ENCODE measurements at regions not wholly inside any gene's neighbourhood (a gene's known extent, or its start where the extent isn't known, plus 50 kb on each side); places are given as distances from the start of the nearest gene placed in this dataset.

- FAIRE-seq = no peak
- H3K9me1 ChIP-seq (replicated peaks; ENCODE audit: control insufficient read depth, extremely low read depth, insufficient read depth, low read length) = no peaks in the 10 kb centered on the region
- H3K9me3 ChIP-seq (replicated peaks; ENCODE audit: control insufficient read depth, insufficient read depth, low read length) = no peaks in the 10 kb centered on the region
- DNase-seq (ENCODE audit: low read depth, low spot score) = no peak
- no peak overlapping the region for H3K27ac ChIP-seq (ENCODE audit: insufficient read depth, low read depth, low read length)
- no peak overlapping the region for H3K4me2 ChIP-seq (ENCODE audit: insufficient read depth, low read length)
- TF ChIP-seq EZH2 (IDR thresholded peaks at IDR 0.05; ENCODE audit: borderline replicate concordance, low read depth, low read length, severe bottlenecking) = no peak
- TF ChIP-seq CTCF (IDR thresholded peaks at IDR 0.05; ENCODE audit: extremely low read depth in 1 of 2, insufficient read depth in 1 of 2, low read depth in 1 of 2, low read length in 2 of 2) = no peak
- TF ChIP-seq FOS (IDR thresholded peaks at IDR 0.05; ENCODE audit: borderline replicate concordance, insufficient read depth, low read length) = no peak
- no peak for TF ChIP-seq GATA2 (IDR thresholded peaks at IDR 0.05; ENCODE audit: insufficient read depth, insufficient read length, low read depth, low read length)
- TF ChIP-seq POLR2A (IDR thresholded peaks at IDR 0.05; ENCODE audit: low read depth, low read length) = no peak
- no peaks in the 10 kb centered on the region for H3K4me1 ChIP-seq (ENCODE audit: control insufficient read depth, extremely low read depth, insufficient read depth, low read length)
- no peaks in the 10 kb centered on the region for H3K79me2 ChIP-seq (ENCODE audit: control insufficient read depth, insufficient read depth, low read length)
- CTCF ChIA-PET = no interaction called here
- POLR2A ChIA-PET = no interaction called here
- no peaks in the 10 kb centered on the region for H4K20me1 ChIP-seq (replicated peaks; ENCODE audit: control insufficient read depth, extremely low read depth, insufficient read depth, low read length)
- dilution Hi-C loops (cut with MboI; ENCODE audit: extremely low pct_ligation_motif_present, low sequenced_read_pairs) = no loop called here
- intact Hi-C loops (cut with micrococcal nuclease) = no loop called here
- H2AFZ ChIP-seq (ENCODE audit: low read depth, low read length) = no peak overlapping the region
- H3K36me3 ChIP-seq (ENCODE audit: control insufficient read depth in 2 of 2, extremely low read depth in 1 of 2, insufficient read depth in 2 of 2, low read length in 2 of 2) = no peaks in the 10 kb centered on the region
- BruUV-seq (replicated peaks) = no TSS peak
- no peak overlapping the region for H3K9ac ChIP-seq (replicated peaks; ENCODE audit: extremely low read depth, insufficient read depth, low read length)
- no peaks in the 10 kb centered on the region for H3K27me3 ChIP-seq (ENCODE audit: control insufficient read depth in 2 of 2, insufficient read depth in 2 of 2, low read length in 2 of 2)
- no peak overlapping the region for H3K4me3 ChIP-seq (replicated peaks in 1 of 3; ENCODE audit: insufficient read depth in 1 of 3, low read depth in 1 of 3, low read length in 3 of 3)
Observed at GRCh38 chr20:59412181-59412580, 111.8 kb downstream of the EDN3 start.

DNA sequence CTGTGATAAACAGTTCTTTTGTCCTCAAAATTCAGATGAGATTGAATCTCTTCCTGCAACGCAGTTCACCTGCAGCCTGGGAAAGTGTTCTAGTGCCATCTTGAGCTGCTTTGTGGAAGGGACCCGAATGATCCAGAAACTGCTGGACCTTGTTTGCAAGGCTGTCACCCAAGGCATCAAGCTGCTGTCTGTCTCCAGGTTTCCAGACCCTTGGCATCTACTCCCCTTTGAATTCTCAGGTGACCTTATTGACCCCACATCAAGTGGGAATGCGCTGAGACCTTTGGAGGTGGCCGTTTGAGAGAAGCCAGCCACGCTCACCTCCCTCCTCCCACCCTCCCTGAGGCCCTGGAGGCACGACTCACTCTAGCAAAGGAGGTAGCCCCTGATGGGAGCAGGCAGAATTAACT is 112.5 kb downstream of the EDN3 start:
- POLR2A ChIA-PET = no interaction called here

More for the DNA sequence above, 112.5 kb downstream of the EDN3 start:
- no peaks in the 10 kb centered on the region for H4K20me1 ChIP-seq (replicated peaks; ENCODE audit: control insufficient read depth, extremely low read depth, insufficient read depth, low read length)
- no peaks in the 10 kb centered on the region for H3K4me1 ChIP-seq (ENCODE audit: control insufficient read depth, extremely low read depth, insufficient read depth, low read length)
- TF ChIP-seq JUN (IDR thresholded peaks at IDR 0.05; ENCODE audit: borderline replicate concordance, insufficient read depth, insufficient read length, low read depth) = no peak
- intact Hi-C loops (cut with micrococcal nuclease) (no loop called here), dilution Hi-C loops (cut with MboI; ENCODE audit: extremely low pct_ligation_motif_present, low sequenced_read_pairs) (no loop called here)
- H2AFZ ChIP-seq (ENCODE audit: low read depth, low read length) = no peak overlapping the region
- H3K79me2 ChIP-seq (ENCODE audit: control insufficient read depth, insufficient read depth, low read length) = no peaks in the 10 kb centered on the region
- no peak for FAIRE-seq
- H3K27me3 ChIP-seq (ENCODE audit: control insufficient read depth in 2 of 2, insufficient read depth in 2 of 2, low read length in 2 of 2) = no peaks in the 10 kb centered on the region
- DNase-seq (ENCODE audit: low read depth, low spot score) = no peak
- no peak overlapping the region for H3K9ac ChIP-seq (replicated peaks; ENCODE audit: extremely low read depth, insufficient read depth, low read length)
- BruUV-seq (replicated peaks) = no TSS peak
- H3K36me3 ChIP-seq (ENCODE audit: control insufficient read depth in 2 of 2, extremely low read depth in 1 of 2, insufficient read depth in 2 of 2, low read length in 2 of 2) = no peaks in the 10 kb centered on the region
- H3K9me3 ChIP-seq (replicated peaks; ENCODE audit: control insufficient read depth, insufficient read depth, low read length) = no peaks in the 10 kb centered on the region
- H3K9me1 ChIP-seq (replicated peaks; ENCODE audit: control insufficient read depth, extremely low read depth, insufficient read depth, low read length) = no peaks in the 10 kb centered on the region
- H3K4me3 ChIP-seq (replicated peaks in 1 of 3; ENCODE audit: insufficient read depth in 1 of 3, low read depth in 1 of 3, low read length in 3 of 3) = no peak overlapping the region
- no peak overlapping the region for H3K27ac ChIP-seq (ENCODE audit: insufficient read depth, low read depth, low read length)
- H3K4me2 ChIP-seq (ENCODE audit: insufficient read depth, low read length) = no peak overlapping the region
- CTCF ChIA-PET = no interaction called here

All from endothelial cell of umbilical vein (primary cell).